AG04450 (cell line): ENCODE measurements at regions not wholly inside any gene's neighbourhood (a gene's known extent, or its start where the extent isn't known, plus 50 kb on each side); places are given as distances from the start of the nearest gene placed in this dataset.

Experiments
- CTCF ChIA-PET: fragments of 300-600, 350-600 bp; formaldehyde crosslinking; extraction: SDS; loops from one replicate; lab custom pipeline; 2022; ENCODE audit warnings: antibody characterized with exemption, inconsistent platforms; lab: Charles Lee
- POLR2A ChIA-PET: fragments of 350-600 bp; formaldehyde crosslinking; extraction: SDS; loops from one replicate; lab custom pipeline; 2021; ENCODE audit warnings: antibody characterized with exemption, inconsistent platforms; lab: Yijun Ruan, JAX
- DNase-seq: peaks from one replicate; pipeline ENCODE4 v3.0.0-alpha.2; 2011; ENCODE audit warnings: low read depth, low spot score
- H3K27ac ChIP-seq: one replicate; pipeline ENCODE4 v1.5.1; 2012; ENCODE audit warnings: low read depth, low read length, control low read depth
- H3K27me3 ChIP-seq: one replicate; pipeline ENCODE4 v1.6.0; 2012; ENCODE audit warnings: low read length; ENCODE audit not compliant: control insufficient read depth, insufficient read depth
- H3K4me3 ChIP-seq: 2 replicates; pipeline ENCODE4 v1.5.1; 2011; ENCODE audit warnings: mild to moderate bottlenecking, low read depth, low read length, control low read depth
- H3K9me3 ChIP-seq: 2 replicates; pipeline ENCODE4 v1.5.1; 2012; ENCODE audit warnings: low read length; ENCODE audit not compliant: control insufficient read depth, insufficient read depth
- CTCF ChIP-seq: IDR thresholded peaks from 2 replicates; pipeline ENCODE4 v1.5.1; 2011; ENCODE audit warnings: low read depth, low read length, control low read depth, inconsistent platforms

GRCh38 chr6:82629921-82630320, 266.3 kb downstream of the TPBG start:
- Histone ChIP-seq H3K4me3 (no peak overlapping the region), H3K27me3 (peaks cover 2% of the 10 kb centered on the region), H3K9me3 (no peaks in the 10 kb centered on the region), H3K27ac (no peak overlapping the region)
- no peak for DNase-seq
- POLR2A ChIA-PET: no interaction called here
- no peak for TF ChIP-seq CTCF
- CTCF ChIA-PET: interaction anchor here (1.1 kb wide), 1 partner anchor 9 kb away, joined by 3 read pairs; no protein-coding TSS in a partner anchor

GRCh38 chr6:82641677-82642076, 278.1 kb downstream of the TPBG start:
- H3K27me3 ChIP-seq: no peaks in the 10 kb centered on the region
- CTCF ChIA-PET: no interaction called here
- no peak overlapping the region for H3K27ac ChIP-seq
- no peaks in the 10 kb centered on the region for H3K9me3 ChIP-seq
- DNase-seq: no peak
- POLR2A ChIA-PET: no interaction called here
- H3K4me3 ChIP-seq: no peak overlapping the region
- TF ChIP-seq CTCF: no peak

- no peak for TF ChIP-seq CTCF
- Histone ChIP-seq H3K9me3 (no peaks in the 10 kb centered on the region), H3K27me3 (no peaks in the 10 kb centered on the region), H3K4me3 (no peak overlapping the region), H3K27ac (no peak overlapping the region)
- ChIA-PET CTCF (no interaction called here), POLR2A (no interaction called here)
- no peak for DNase-seq
Measured at GRCh38 chr6:82645536-82646230, 282.1 kb downstream of the TPBG start.

GRCh38 chr6:82646231-82646615, 282.6 kb downstream of the TPBG start:
- TF ChIP-seq CTCF: no peak
- CTCF ChIA-PET: no interaction called here

GRCh38 chr6:82651845-82652335, 288.3 kb downstream of the TPBG start:
- Histone ChIP-seq H3K9me3 (no peaks in the 10 kb centered on the region), H3K27ac (no peak overlapping the region), H3K4me3 (no peak overlapping the region), H3K27me3 (no peaks in the 10 kb centered on the region)
- CTCF ChIA-PET: no interaction called here
- no peak for DNase-seq
- no peak for TF ChIP-seq CTCF
- POLR2A ChIA-PET: no interaction called here

More at GRCh38 chr6:82646231-82646615, 282.6 kb downstream of the TPBG start:
- H3K27ac ChIP-seq: no peak overlapping the region
- H3K9me3 ChIP-seq: no peaks in the 10 kb centered on the region
- H3K27me3 ChIP-seq: no peaks in the 10 kb centered on the region
- DNase-seq: no peak
- no peak overlapping the region for H3K4me3 ChIP-seq
- POLR2A ChIA-PET: no interaction called here
